ENCODE measurements at regions not wholly inside any gene's neighbourhood (a gene's known extent, or its start where the extent isn't known, plus 50 kb on each side); places are given as distances from the start of the nearest gene placed in this dataset.

- Histone ChIP-seq H3K4me1 (ENCODE audit: low read length) (no peaks in the 10 kb centered on the region), H3K79me2 (ENCODE audit: low read length) (no peaks in the 10 kb centered on the region), H3K4me3 (ENCODE audit: low read length) (no peak overlapping the region), H3K9me2 (replicated peaks; ENCODE audit: insufficient read depth, low read length) (no peaks in the 10 kb centered on the region), H3K9ac (ENCODE audit: low read length) (no peak overlapping the region), H3K9me3 (replicated peaks; ENCODE audit: insufficient read depth, low read length) (no peaks in the 10 kb centered on the region), H3K36me3 (replicated peaks; ENCODE audit: insufficient read depth, low read length) (no peaks in the 10 kb centered on the region), H3F3A (ENCODE audit: insufficient read depth, low read length) (no peaks in the 10 kb centered on the region), H3K27me3 (replicated peaks; ENCODE audit: insufficient read depth, low read length) (no peaks in the 10 kb centered on the region), H3K27ac (ENCODE audit: low read length) (no peak overlapping the region), H3K4me2 (ENCODE audit: low read depth, low read length) (no peak overlapping the region), H4K20me1 (ENCODE audit: insufficient read depth, low read length) (no peaks in the 10 kb centered on the region), H2AFZ (ENCODE audit: low read length) (no peak overlapping the region)
- TF ChIP-seq, protein P1, sequence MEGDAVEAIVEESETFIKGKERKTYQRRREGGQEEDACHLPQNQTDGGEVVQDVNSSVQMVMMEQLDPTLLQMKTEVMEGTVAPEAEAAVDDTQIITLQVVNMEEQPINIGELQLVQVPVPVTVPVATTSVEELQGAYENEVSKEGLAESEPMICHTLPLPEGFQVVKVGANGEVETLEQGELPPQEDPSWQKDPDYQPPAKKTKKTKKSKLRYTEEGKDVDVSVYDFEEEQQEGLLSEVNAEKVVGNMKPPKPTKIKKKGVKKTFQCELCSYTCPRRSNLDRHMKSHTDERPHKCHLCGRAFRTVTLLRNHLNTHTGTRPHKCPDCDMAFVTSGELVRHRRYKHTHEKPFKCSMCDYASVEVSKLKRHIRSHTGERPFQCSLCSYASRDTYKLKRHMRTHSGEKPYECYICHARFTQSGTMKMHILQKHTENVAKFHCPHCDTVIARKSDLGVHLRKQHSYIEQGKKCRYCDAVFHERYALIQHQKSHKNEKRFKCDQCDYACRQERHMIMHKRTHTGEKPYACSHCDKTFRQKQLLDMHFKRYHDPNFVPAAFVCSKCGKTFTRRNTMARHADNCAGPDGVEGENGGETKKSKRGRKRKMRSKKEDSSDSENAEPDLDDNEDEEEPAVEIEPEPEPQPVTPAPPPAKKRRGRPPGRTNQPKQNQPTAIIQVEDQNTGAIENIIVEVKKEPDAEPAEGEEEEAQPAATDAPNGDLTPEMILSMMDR (IDR thresholded peaks at IDR 0.05; ENCODE audit: low read length): no peak
- TF ChIP-seq EZH2 (optimal IDR thresholded peaks at IDR 0.05; ENCODE audit: low read depth, low read length): no peak
- no peak for TF ChIP-seq EZH2phosphoT487 (IDR thresholded peaks at IDR 0.05; ENCODE audit: low read length)
- no peak for DNase-seq
Measured at GRCh38 chr9:13786131-13786530, 506.6 kb upstream of the MPDZ start.

- DNase-seq: no peak
- H3K27ac ChIP-seq (ENCODE audit: low read length): no peak overlapping the region
- no peaks in the 10 kb centered on the region for H3K79me2 ChIP-seq (ENCODE audit: low read length)
- no peak overlapping the region for H2AFZ ChIP-seq (ENCODE audit: low read length)
- no peaks in the 10 kb centered on the region for H3K9me2 ChIP-seq (replicated peaks; ENCODE audit: insufficient read depth, low read length)
- H3K4me3 ChIP-seq (ENCODE audit: low read length): no peak overlapping the region
- H3K9me3 ChIP-seq (replicated peaks; ENCODE audit: insufficient read depth, low read length): no peaks in the 10 kb centered on the region
- no peak overlapping the region for H3K4me2 ChIP-seq (ENCODE audit: low read depth, low read length)
- H3K4me1 ChIP-seq (ENCODE audit: low read length): no peaks in the 10 kb centered on the region
- H3F3A ChIP-seq (ENCODE audit: insufficient read depth, low read length): no peaks in the 10 kb centered on the region
- no peaks in the 10 kb centered on the region for H3K36me3 ChIP-seq (replicated peaks; ENCODE audit: insufficient read depth, low read length)
- TF ChIP-seq EZH2phosphoT487 (IDR thresholded peaks at IDR 0.05; ENCODE audit: low read length) (no peak), EZH2 (optimal IDR thresholded peaks at IDR 0.05; ENCODE audit: low read depth, low read length) (no peak)
- TF ChIP-seq, protein P1 (IDR thresholded peaks at IDR 0.05; ENCODE audit: low read length): no peak
- no peaks in the 10 kb centered on the region for H4K20me1 ChIP-seq (ENCODE audit: insufficient read depth, low read length)
- H3K9ac ChIP-seq (ENCODE audit: low read length): no peak overlapping the region
- H3K27me3 ChIP-seq (replicated peaks; ENCODE audit: insufficient read depth, low read length): no peaks in the 10 kb centered on the region
Measured at GRCh38 chr9:13779106-13779505, 499.6 kb upstream of the MPDZ start.

GRCh38 chr9:13778631-13779030 lies 499.1 kb upstream of the MPDZ start:
- Histone ChIP-seq H3K27me3 (replicated peaks; ENCODE audit: insufficient read depth, low read length) (no peaks in the 10 kb centered on the region), H3K9me2 (replicated peaks; ENCODE audit: insufficient read depth, low read length) (no peaks in the 10 kb centered on the region), H3K4me3 (ENCODE audit: low read length) (no peak overlapping the region), H3K36me3 (replicated peaks; ENCODE audit: insufficient read depth, low read length) (no peaks in the 10 kb centered on the region), H2AFZ (ENCODE audit: low read length) (no peak overlapping the region), H3K9me3 (replicated peaks; ENCODE audit: insufficient read depth, low read length) (no peaks in the 10 kb centered on the region), H3K27ac (ENCODE audit: low read length) (no peak overlapping the region), H3K4me2 (ENCODE audit: low read depth, low read length) (no peak overlapping the region), H3K4me1 (ENCODE audit: low read length) (no peaks in the 10 kb centered on the region), H4K20me1 (ENCODE audit: insufficient read depth, low read length) (no peaks in the 10 kb centered on the region), H3K79me2 (ENCODE audit: low read length) (no peaks in the 10 kb centered on the region), H3F3A (ENCODE audit: insufficient read depth, low read length) (no peaks in the 10 kb centered on the region), H3K9ac (ENCODE audit: low read length) (no peak overlapping the region)
- TF ChIP-seq EZH2 (optimal IDR thresholded peaks at IDR 0.05; ENCODE audit: low read depth, low read length) (no peak), EZH2phosphoT487 (IDR thresholded peaks at IDR 0.05; ENCODE audit: low read length) (no peak)
- TF ChIP-seq, protein P1 (IDR thresholded peaks at IDR 0.05; ENCODE audit: low read length): no peak
- no peak for DNase-seq
